SKM-1 treated with dmso at 0.1 percent for 144 hours (cell line): ENCODE measurements at regions not wholly inside any gene's neighbourhood (a gene's known extent, or its start where the extent isn't known, plus 50 kb on each side); places are given as distances from the start of the nearest gene placed in this dataset.

Experiments used
- DNase-seq: peaks from one replicate; lab custom pipeline; 2025; ENCODE audit not compliant: unreplicated experiment; lab: John Stamatoyannopoulos, UW

DNA sequence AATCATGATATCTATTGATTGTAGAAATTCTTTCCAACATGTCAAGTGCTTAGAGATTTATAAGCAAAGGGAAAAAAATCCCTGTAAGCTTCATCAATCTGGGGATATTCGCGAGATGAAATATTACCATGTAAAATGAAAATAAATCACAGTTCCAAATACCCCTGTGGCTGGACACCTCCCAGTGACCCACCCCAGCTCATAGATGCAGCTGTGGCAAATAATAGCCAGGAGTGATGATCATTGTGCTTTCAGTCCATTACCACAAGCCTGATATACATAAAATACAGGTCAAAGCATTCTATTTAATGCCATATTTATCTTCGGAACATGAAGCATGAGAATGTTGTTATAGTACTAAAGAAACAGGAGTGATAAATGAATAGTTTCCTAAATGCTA, 274.9 kb upstream of the LRRC7 start:
- no peak for DNase-seq

DNA sequence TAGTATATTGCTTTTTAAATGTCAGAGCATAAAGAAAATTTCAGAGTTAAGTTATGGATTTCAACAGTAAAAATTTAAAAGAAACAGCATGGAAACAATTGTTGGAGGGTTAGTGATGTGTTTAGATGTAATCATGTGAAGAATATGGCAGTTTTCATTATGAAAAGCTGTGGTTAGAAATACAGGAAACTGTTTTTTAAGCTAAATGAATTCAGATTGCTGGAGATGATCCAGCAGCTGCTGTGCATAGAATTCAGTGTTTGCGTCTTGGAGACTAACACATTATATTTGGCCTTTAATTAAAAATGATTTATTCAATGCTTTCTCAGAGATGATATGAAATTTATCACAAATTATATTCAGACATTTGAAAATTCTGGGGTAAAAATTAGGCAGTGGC, 273.6 kb upstream of the LRRC7 start:
- DNase-seq, result no peak

DNA sequence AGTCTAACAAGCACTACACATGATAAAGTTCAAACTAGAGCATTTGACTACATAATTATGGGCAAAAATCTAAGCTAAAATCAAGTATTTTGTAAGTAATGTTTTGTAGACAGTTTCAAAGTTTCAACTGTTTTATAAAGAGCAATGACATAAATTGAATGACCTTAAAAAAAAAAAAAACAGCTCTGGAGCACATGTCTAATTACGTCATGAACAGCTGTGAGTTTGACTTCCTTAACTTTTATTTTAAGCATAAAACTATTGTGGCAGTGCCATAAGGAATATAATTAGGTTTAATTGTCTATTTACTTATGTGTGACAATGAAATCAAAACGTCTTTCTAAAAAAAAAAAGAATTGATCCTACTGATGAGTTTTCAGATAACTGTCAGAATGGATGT, 272.5 kb upstream of the LRRC7 start:
- DNase-seq, result no peak

DNA sequence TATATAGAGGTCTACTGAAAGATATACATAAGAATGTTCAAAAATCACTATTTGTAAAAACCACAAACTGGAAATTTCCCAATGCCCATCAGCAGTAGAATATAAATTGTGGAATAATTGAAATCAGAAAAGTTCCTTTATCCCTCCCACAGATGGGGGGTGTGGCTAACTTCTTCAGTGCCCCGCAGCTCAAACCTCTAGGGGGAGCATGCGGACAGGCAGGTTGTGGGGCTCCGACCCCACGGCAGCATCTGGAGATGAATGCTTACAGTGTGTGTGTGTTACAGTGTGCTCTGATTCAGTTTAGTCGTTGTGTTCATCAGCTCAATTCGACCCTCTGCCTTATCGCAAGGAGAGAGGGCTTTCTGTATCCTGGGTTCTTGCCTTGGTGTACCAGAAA, 262.1 kb upstream of the LRRC7 start:
- no peak for DNase-seq

DNA sequence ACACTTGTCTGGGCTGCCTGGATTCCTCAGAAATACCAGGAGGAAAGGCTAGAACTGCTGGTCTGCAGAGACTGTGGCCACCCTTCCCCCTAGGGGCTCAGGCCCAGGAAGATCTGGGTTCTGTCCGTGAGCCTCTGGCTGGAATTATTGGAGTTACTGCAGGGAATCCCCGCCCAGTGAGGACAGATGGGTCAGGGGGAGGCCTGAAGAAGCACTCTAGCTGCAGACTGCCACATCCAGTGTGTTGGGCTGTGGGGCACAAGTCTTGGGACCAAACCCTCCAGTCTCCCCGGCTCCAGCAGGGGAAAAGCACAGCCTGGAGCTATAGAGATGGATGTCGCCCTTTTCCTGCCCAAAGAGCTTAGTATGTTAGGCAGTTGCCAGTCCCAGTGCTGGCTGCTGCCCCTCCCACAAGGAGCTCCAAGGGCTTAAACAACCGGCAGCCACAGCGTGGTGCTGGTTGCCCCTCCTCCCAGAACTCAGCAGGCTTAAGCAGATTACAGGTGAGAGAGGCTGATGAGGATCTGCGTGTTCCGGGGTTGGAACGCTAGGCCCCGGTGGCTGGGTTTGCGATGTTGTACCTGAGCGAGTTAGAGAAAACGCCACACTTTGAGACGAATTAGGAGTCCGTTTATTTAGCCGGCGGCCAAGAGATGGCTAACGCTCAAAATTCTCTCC, 255.5 kb upstream of the LRRC7 start:
- no peak for DNase-seq

DNA sequence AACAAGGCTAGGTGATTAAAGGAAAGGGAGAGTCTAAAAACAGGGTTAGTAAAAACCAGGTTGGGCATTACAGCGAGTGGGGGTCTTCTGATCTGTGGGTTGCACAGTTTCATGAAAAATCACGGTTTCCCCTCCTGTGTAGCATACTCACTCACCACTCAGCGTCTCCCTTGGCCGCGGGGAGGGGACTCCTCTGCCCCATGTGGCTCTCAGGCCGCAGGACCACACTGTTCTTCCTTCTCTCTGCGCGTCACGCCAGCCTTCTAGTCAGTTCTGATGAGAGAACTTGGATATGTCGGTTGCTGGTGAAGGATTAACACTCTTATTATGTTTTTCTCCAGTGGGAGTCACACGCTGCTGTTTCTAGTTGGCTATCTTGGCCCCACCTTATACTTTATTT, 254.6 kb upstream of the LRRC7 start:
- no peak for DNase-seq

DNA sequence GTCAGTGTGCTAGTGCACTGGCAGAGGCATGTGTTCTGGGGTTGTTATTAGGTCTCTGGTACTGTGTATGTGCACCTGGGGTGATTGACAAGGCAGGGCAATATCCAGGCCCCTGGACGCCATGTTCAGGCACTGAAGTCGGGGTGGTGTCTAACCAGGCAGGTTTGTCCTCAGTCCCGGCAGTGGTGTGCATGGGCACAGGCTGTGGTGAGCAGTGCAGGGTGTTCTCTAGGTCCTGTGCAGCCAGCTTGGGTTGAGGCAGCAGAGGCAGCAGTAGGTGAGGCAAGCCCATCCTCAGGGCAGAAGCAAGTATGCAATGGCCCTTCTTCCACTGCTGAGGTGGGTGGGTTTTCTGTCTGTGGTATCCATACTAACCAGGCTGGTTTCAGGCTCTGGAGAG, 252.3 kb upstream of the LRRC7 start:
- DNase-seq, result no peak

- no peak for DNase-seq
These were observed 251.9 kb upstream of the LRRC7 start for GRCh38 chr1:69315823-69316222.

- DNase-seq, result no peak
These were observed 248.4 kb upstream of the LRRC7 start for GRCh38 chr1:69319287-69319686.

DNA sequence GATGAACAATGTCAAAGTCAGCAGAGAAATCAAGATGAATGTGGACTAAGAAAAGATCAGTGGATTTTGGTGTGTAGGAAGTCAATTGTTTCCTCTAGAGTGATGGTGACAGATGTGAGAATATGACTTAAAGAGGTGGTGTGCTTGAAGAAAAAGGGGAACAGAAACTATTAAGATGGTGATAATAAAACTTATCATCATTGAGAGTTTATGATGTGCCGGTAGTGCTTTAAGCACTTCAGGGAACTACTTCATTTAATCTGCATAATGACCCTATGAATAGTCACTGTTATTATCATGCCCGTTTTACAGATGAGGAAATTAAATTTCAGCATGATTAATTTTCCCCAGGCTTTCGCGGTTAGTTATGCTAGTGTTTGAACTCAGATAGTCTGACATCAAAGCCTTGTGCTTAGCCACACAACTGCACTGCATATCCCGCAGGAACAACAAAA, 246.9 kb upstream of the LRRC7 start:
- DNase-seq, result no peak

DNA sequence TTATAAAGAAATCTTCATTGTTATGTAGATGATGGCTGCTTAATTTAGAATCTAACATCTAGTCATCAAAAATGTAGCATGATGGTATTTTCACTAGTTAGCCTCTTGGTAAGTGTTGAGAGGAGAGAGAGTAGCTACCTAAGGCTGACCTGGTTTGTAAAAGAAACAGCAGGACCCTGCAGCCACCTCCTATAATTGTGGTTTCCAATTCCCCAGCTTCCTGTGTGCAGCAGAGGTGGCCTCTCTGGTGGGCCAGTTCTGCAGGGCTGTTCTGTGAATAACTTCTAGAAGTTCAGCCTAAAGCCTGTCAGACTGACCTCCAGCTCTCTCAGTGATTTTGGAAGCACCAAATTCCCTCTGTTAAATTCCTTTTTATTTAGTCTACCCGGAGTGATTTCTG, 246.4 kb upstream of the LRRC7 start:
- DNase-seq, result no peak

- no peak for DNase-seq
These were observed 239.5 kb upstream of the LRRC7 start for GRCh38 chr1:69328186-69328585.

DNA sequence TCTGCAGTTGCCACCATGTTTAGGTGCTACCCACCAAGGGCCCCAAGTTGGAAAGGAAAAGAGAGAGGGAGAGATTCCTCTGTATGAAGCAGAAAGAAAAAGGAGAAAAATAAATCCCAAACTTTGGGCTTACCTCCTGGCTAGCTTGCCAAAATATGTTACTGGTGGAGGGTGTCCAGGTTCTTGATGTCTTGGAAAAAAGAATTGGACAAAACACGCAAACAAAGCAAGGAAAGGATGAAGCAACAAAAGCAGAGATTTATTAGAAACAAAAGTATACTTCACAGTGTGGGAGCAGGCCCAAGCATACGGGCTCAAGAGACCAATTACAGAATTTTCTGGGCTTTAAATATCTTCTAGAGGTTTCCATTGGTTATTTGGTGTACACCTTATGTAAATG, 204.5 kb upstream of the LRRC7 start:
- DNase-seq, result no peak

DNA sequence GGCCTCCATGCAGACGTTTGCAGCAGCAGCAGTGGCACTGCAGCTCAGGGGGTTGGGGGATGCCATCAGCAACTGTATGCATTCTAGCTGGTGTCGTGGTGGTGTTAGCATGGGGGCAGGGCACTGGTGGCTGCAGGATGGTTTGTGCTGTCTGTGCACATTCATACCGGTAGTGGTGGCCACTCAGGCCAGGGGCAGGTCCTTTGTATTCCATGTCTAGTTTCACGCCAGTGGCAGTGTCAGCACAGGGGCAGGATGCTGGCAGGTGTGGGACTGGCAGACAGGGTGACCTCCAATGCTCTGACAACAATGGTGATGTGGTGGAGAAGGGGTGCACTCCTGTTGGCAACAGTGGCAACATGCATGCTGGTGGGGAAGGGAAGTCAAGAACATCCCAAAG, 194.2 kb upstream of the LRRC7 start:
- no peak for DNase-seq

DNA sequence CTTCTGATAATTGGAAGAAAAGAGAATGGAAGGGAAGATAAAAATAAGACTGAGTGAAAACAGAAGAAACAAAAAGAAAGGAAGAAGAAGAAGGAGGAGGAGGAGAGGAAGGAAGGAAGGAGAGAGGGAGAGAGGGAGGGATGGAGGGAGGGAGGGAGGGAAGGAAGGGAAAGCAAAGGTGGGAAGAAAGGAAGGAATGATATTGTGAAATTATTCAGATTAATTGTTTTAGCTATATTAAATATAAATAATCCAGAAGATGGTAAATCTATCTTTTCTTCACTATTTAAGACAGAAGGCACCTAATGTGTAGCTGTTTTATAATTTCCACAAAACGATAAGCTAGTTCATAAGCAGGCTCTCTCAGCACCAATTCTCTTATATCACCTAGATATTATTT, 191.3 kb upstream of the LRRC7 start:
- no peak for DNase-seq

- DNase-seq, result no peak
These were observed 190.2 kb upstream of the LRRC7 start for GRCh38 chr1:69377507-69377906.

- DNase-seq, result no peak
These were observed 179.7 kb upstream of the LRRC7 start for GRCh38 chr1:69388044-69388443.

- DNase-seq, result no peak
These were observed 167.6 kb upstream of the LRRC7 start for GRCh38 chr1:69400128-69400527.

DNA sequence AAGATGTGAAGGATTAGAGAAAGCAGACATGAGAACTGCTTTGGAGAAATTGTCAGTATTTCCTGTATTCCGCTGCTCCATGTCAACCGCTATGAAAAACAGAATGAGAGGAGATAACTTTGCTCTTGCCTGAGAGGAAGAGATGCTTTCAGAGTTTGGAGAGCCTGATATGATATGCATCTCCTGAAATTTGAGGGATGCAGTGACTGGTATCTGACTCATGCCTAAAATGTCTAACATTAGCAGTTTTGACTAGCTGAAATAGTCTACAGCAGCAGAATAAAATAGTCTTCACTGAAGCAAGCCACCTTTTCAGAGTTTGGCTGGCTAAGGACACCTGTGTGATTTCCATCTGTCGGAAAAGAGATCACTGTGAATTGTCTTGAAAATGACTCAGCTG, 165.8 kb upstream of the LRRC7 start:
- DNase-seq, result no peak

- no peak for DNase-seq
These were observed 163.9 kb upstream of the LRRC7 start for GRCh38 chr1:69403756-69404320.

- DNase-seq, result no peak
These were observed 163.2 kb upstream of the LRRC7 start for GRCh38 chr1:69404486-69404885.

DNA sequence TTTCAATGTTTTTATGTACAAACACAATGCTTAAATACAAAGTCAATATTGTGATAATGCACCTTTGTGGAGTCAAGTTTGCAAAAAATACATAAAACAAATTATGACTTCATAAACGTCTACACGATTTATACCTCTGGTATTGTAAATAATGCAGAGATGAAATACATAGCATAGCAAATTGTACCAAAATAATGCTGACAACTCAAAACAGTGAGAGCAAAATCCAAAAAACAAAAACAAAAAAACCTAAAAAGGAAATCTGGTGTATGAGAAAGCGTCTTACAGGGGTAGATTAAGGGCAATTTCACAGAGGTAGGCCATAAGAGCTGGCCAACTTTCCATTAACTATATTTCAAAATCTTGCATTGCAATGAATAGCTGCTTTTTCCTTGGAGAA, 161.5 kb upstream of the LRRC7 start:
- no peak for DNase-seq

GRCh38 chr1:69409731-69410456, 157.8 kb upstream of the LRRC7 start:
- DNase-seq, result no peak
